Esophagus muscularis mucosa (tissue), 4 donors: ENCODE measurements at regions not wholly inside any gene's neighbourhood (a gene's known extent, or its start where the extent isn't known, plus 50 kb on each side); places are given as distances from the start of the nearest gene placed in this dataset.

Source experiments
- EP300 ChIP-seq: sonication (generic); formaldehyde crosslinking; IDR thresholded peaks from one replicate; pipeline ENCODE4 v1.6.1; 2017; ENCODE audit warnings: antibody characterized with exemption
- POLR2A ChIP-seq: fragments of 450-650 bp; IDR thresholded peaks from one replicate; pipeline ENCODE4 v1.6.1; 2017; ENCODE audit warnings: antibody characterized with exemption, moderate library complexity, mild to moderate bottlenecking, low read depth
- POLR2AphosphoS5 ChIP-seq, 2 donors: sonication (generic); formaldehyde crosslinking; IDR thresholded peaks; one replicate each; pipeline ENCODE4 v1.6.1; 2017; ENCODE audit warnings: antibody characterized with exemption in 2 of 2
- TF ChIP-seq, protein P1 (sequence below), 3 experiments: fragments of 200-600 bp in 2 of 3; fragments of 450-650 bp in 1 of 3; sonication (generic) in 2 of 3; IDR thresholded peaks; one replicate each; pipeline ENCODE4 v1.5.1; 2017 to 2019; ENCODE audit warnings: antibody characterized with exemption in 3 of 3, mild to moderate bottlenecking in 2 of 3, moderate library complexity in 1 of 3

DNA sequence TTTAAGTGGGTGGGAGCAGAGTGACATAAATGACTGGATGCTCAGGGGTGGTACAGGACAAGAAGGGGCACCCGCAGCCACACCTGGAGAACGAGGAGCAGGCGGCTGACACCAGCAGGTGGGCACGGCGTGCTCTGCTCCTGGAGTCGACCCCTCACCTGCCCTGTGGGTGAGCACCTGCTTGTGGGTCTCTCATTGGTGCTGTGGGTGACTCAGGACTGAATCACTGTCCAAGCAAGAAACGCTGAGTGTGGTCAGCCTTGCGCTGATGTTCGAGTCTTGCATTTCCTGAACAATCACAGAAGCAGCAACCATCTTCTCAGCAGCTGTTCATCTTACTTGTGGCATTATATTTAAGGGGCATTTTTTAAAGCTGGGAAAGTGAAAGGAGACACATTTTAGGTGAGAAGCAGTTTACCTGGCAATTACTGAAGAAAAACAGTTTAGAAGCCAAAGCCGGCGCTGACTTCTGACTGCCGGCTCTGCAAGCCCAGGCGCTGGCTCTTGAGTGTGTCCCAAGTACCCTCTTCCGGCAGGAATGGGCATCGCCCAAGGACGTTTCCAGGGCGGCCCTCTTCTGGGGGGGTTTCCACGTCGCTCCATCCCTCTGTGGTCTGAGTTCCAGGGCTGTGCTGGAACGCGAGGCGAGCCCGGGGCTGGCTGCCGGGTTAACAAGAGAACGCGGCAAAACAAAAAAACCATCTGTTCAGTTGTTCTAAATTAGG is 145.2 kb upstream of the PFKP start:
- TF ChIP-seq, protein P1, sequence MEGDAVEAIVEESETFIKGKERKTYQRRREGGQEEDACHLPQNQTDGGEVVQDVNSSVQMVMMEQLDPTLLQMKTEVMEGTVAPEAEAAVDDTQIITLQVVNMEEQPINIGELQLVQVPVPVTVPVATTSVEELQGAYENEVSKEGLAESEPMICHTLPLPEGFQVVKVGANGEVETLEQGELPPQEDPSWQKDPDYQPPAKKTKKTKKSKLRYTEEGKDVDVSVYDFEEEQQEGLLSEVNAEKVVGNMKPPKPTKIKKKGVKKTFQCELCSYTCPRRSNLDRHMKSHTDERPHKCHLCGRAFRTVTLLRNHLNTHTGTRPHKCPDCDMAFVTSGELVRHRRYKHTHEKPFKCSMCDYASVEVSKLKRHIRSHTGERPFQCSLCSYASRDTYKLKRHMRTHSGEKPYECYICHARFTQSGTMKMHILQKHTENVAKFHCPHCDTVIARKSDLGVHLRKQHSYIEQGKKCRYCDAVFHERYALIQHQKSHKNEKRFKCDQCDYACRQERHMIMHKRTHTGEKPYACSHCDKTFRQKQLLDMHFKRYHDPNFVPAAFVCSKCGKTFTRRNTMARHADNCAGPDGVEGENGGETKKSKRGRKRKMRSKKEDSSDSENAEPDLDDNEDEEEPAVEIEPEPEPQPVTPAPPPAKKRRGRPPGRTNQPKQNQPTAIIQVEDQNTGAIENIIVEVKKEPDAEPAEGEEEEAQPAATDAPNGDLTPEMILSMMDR (IDR thresholded peaks at IDR 0.05) = no peak
- TF ChIP-seq POLR2AphosphoS5 (IDR thresholded peaks at IDR 0.05) (no peak), POLR2A (no peak), EP300 (no peak)
